ENCODE measurements at regions not wholly inside any gene's neighbourhood (a gene's known extent, or its start where the extent isn't known, plus 50 kb on each side); places are given as distances from the start of the nearest gene placed in this dataset.

- ATAC-seq (no peak), DNase-seq (ENCODE audit: low spot score in 2 of 2) (no peak)
- Mint-ChIP-seq H3K9me3 (peaks cover 5 to 8% of the 10 kb centered on the region in 2 donors), H3K27ac (no peak overlapping the region), H3K36me3 (no peaks in the 10 kb centered on the region)
Observed at GRCh38 chr14:56972948-56973347, 162.7 kb upstream of the OTX2 start.

- Mint-ChIP-seq H3K9me3 (peaks cover 3 to 4% of the 10 kb centered on the region in 2 donors), H3K27ac (no peak overlapping the region), H3K36me3 (no peaks in the 10 kb centered on the region)
- no peak for ATAC-seq
- no peak for DNase-seq (ENCODE audit: low spot score in 2 of 2)
Observed at GRCh38 chr14:56964895-56965294, 154.6 kb upstream of the OTX2 start.

- H3K36me3 Mint-ChIP-seq = no peaks in the 10 kb centered on the region
- no peak for ATAC-seq
- DNase-seq (ENCODE audit: low spot score in 2 of 2) = no peak
- H3K9me3 Mint-ChIP-seq = no peaks in the 10 kb centered on the region
- no peak overlapping the region for H3K27ac Mint-ChIP-seq
Observed at GRCh38 chr14:56963381-56963780, 153.1 kb upstream of the OTX2 start.

GRCh38 chr14:56962444-56963080 lies 152.3 kb upstream of the OTX2 start:
- H3K9me3 Mint-ChIP-seq = no peaks in the 10 kb centered on the region
- no peaks in the 10 kb centered on the region for H3K36me3 Mint-ChIP-seq
- no peak overlapping the region for H3K27ac Mint-ChIP-seq
- DNase-seq (ENCODE audit: low spot score in 2 of 2) (no peak), ATAC-seq (no peak)

GRCh38 chr14:56959869-56960268 lies 149.6 kb upstream of the OTX2 start:
- no peaks in the 10 kb centered on the region for H3K36me3 Mint-ChIP-seq
- ATAC-seq (no peak), DNase-seq (ENCODE audit: low spot score in 2 of 2) (no peak)
- no peak overlapping the region for H3K27ac Mint-ChIP-seq
- no peaks in the 10 kb centered on the region for H3K9me3 Mint-ChIP-seq

- no peaks in the 10 kb centered on the region for H3K9me3 Mint-ChIP-seq
- no peak for DNase-seq (ENCODE audit: low spot score in 2 of 2)
- no peak for ATAC-seq
- no peaks in the 10 kb centered on the region for H3K36me3 Mint-ChIP-seq
- H3K27ac Mint-ChIP-seq = no peak overlapping the region
Observed at GRCh38 chr14:56959121-56959520, 148.8 kb upstream of the OTX2 start.

GRCh38 chr14:56956182-56956581 lies 145.9 kb upstream of the OTX2 start:
- no peak for DNase-seq (ENCODE audit: low spot score in 2 of 2)
- H3K36me3 Mint-ChIP-seq = no peaks in the 10 kb centered on the region
- H3K27ac Mint-ChIP-seq = no peak overlapping the region
- no peak for ATAC-seq
- H3K9me3 Mint-ChIP-seq = no peaks in the 10 kb centered on the region

- H3K27ac Mint-ChIP-seq = no peak overlapping the region
- no peaks in the 10 kb centered on the region for H3K9me3 Mint-ChIP-seq
- no peak for ATAC-seq
- no peak for DNase-seq (ENCODE audit: low spot score in 2 of 2)
- H3K36me3 Mint-ChIP-seq = no peaks in the 10 kb centered on the region
Observed at GRCh38 chr14:56955745-56956144, 145.5 kb upstream of the OTX2 start.

- H3K36me3 Mint-ChIP-seq = no peaks in the 10 kb centered on the region
- DNase-seq (ENCODE audit: low spot score in 2 of 2) (no peak), ATAC-seq (no peak)
- no peaks in the 10 kb centered on the region for H3K9me3 Mint-ChIP-seq
- H3K27ac Mint-ChIP-seq = no peak overlapping the region
Observed at GRCh38 chr14:56953884-56954283, 143.6 kb upstream of the OTX2 start.

- ATAC-seq (no peak), DNase-seq (ENCODE audit: low spot score in 2 of 2) (no peak)
- H3K36me3 Mint-ChIP-seq = no peaks in the 10 kb centered on the region
- H3K27ac Mint-ChIP-seq = no peak overlapping the region
- H3K9me3 Mint-ChIP-seq = no peaks in the 10 kb centered on the region
Observed at GRCh38 chr14:56952766-56953473, 142.6 kb upstream of the OTX2 start.

GRCh38 chr14:56949828-56950227 lies 139.5 kb upstream of the OTX2 start:
- ATAC-seq (no peak), DNase-seq (ENCODE audit: low spot score in 2 of 2) (no peak)
- no peaks in the 10 kb centered on the region for H3K36me3 Mint-ChIP-seq
- H3K9me3 Mint-ChIP-seq = peaks cover 0 to 5% of the 10 kb centered on the region in 2 donors
- no peak overlapping the region for H3K27ac Mint-ChIP-seq

- Mint-ChIP-seq H3K36me3 (peaks cover 0 to 4% of the 10 kb centered on the region in 2 donors), H3K9me3 (peaks cover 16 to 20% of the 10 kb centered on the region in 2 donors), H3K27ac (no peak overlapping the region)
- ATAC-seq (no peak), DNase-seq (ENCODE audit: low spot score in 2 of 2) (no peak)
Observed at GRCh38 chr14:56945291-56945690, 135.0 kb upstream of the OTX2 start.

GRCh38 chr14:56944397-56944796 lies 134.1 kb upstream of the OTX2 start:
- Mint-ChIP-seq H3K36me3 (peaks cover 0 to 5% of the 10 kb centered on the region in 2 donors), H3K27ac (no peak overlapping the region), H3K9me3 (peaks cover 20% of the 10 kb centered on the region in 2 donors)
- ATAC-seq = no peak
- no peak for DNase-seq (ENCODE audit: low spot score in 2 of 2)

- H3K36me3 Mint-ChIP-seq = no peaks in the 10 kb centered on the region
- DNase-seq (ENCODE audit: low spot score in 2 of 2) (no peak), ATAC-seq (no peak)
- no peak overlapping the region for H3K27ac Mint-ChIP-seq
- H3K9me3 Mint-ChIP-seq = peaks cover 0 to 5% of the 10 kb centered on the region in 2 donors
Observed at GRCh38 chr14:56933446-56933845, 123.2 kb upstream of the OTX2 start.

GRCh38 chr14:56918849-56919574 lies 108.7 kb upstream of the OTX2 start:
- H3K9me3 Mint-ChIP-seq = peaks cover 4% of the 10 kb centered on the region in 2 donors

GRCh38 chr14:56905282-56905681 lies 95.0 kb upstream of the OTX2 start:
- ATAC-seq = no peak
- peaks cover 5% of the 10 kb centered on the region in 2 donors for H3K9me3 Mint-ChIP-seq

More at GRCh38 chr14:56918849-56919574, 108.7 kb upstream of the OTX2 start:
- Mint-ChIP-seq H3K27ac (no peak overlapping the region), H3K36me3 (no peaks in the 10 kb centered on the region)
- DNase-seq (ENCODE audit: low spot score in 2 of 2) (no peak), ATAC-seq (no peak)

GRCh38 chr14:56903304-56903969 lies 93.2 kb upstream of the OTX2 start:
- no peak for DNase-seq (ENCODE audit: low spot score in 2 of 2)
- H3K9me3 Mint-ChIP-seq = peaks cover 5% of the 10 kb centered on the region in 2 donors

More at GRCh38 chr14:56905282-56905681, 95.0 kb upstream of the OTX2 start:
- Mint-ChIP-seq H3K27ac (no peak overlapping the region), H3K36me3 (no peaks in the 10 kb centered on the region)
- DNase-seq (ENCODE audit: low spot score in 2 of 2) = no peak

More at GRCh38 chr14:56903304-56903969, 93.2 kb upstream of the OTX2 start:
- Mint-ChIP-seq H3K27ac (no peak overlapping the region), H3K36me3 (no peaks in the 10 kb centered on the region)
- ATAC-seq = no peak

All from activated naive CD4-positive, alpha-beta T cell treated with anti-CD3 and anti-CD28 coated beads, Interleukin-2, amount 50 U/mL, for 72 hours (primary cell).